ENCODE measurements at regions not wholly inside any gene's neighbourhood (a gene's known extent, or its start where the extent isn't known, plus 50 kb on each side); places are given as distances from the start of the nearest gene placed in this dataset.

DNA sequence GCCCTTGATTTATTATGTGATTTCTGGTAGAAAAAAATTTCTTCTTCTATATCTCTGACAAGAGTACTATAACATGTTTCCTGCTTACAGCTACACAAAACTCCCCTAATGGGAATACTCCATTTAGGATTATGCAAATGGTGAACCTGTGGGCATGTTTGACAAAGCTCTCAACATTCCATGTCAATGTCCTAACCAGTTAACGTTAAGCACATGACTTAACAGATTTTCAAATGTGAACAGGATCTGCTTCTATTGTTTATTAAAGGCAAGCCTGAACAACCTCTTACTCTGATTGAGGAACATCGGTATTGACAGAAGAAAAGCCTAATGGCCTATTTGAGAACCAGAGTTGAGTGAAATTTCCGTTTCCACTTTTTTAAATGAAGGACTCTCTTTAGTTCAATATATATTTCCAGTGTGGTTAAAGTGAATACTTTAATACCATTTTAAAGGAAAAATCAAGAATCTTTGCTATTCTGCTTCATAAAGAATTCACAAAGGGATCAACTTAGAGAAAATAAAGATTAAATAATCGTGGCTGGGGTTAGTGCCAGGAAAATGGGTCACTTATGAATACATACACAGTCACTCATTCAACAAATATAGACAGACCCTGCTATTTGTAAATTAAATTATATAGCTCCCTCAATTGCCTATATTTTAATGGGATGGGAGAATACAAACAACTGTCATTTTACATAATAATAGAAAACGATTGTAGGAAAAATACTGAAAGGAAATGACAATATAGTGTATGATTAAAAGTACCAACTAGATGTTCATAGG lies 300.3 kb upstream of the CBLB start:
- in situ Hi-C loops (cut with MboI; ENCODE audit: low sequenced_read_pairs) = no loop called here

GRCh38 chr3:106170636-106171035 lies 301.8 kb upstream of the CBLB start:
- in situ Hi-C loops (cut with MboI; ENCODE audit: low sequenced_read_pairs) = no loop called here

GRCh38 chr3:106172101-106172500 lies 303.3 kb upstream of the CBLB start:
- in situ Hi-C loops (cut with MboI; ENCODE audit: low sequenced_read_pairs) = no loop called here

DNA sequence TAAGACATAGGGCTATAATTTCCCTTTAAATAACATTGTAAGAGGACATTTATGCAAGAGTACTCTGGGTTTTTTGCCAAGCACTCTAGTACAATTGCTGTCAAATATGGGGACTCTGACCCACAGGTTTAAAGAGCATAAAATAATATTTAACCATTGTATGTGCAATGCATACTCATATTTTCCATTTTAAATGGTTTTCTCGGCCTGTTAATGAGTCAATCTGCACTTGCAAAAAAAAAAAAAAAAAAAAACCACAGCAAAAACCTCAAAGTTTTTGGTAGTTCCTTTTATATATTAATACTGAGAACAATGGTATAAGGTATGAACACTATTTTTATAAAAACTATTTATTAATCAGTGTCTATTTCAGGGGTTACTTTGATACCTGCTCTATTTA lies 304.0 kb upstream of the CBLB start:
- in situ Hi-C loops (cut with MboI; ENCODE audit: low sequenced_read_pairs) = no loop called here

DNA sequence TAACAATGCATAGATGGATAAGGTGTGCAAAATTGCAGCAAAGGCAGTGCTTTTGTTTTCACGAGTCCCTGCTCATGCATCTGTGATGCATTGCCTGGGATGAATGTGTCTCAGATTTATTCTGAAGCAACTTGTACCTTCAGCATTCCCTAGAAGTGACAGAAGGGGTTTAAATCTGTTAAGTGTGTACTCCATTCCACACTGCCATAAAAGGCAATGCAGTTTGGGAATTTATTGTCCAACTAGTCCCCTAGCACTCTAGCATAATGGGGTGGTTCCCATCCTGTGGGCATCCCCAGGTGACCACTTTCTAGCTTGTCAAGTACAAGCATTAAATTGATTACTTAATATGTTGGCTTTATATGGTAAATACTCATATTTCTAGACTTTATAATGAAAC lies 306.5 kb upstream of the CBLB start:
- in situ Hi-C loops (cut with MboI; ENCODE audit: low sequenced_read_pairs) = no loop called here

DNA sequence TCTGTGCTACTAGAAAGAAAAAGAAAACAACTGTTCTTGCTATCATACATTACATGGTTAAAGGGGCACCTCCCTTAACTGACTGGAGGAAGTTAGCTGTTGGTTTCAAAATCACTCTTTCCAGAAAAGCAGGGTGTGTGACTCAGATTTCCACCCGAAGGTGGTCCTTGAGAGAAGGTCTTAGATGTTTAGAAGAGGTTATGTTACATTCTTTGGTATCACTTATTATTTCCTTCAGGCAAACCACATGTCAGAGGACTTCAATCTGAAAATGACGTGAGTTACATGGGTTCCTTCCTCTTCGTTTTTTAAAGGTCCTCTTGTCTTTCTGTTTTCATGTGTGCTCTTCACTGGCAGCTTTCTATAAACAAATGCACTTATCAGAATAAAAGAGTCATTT lies 307.9 kb upstream of the CBLB start:
- in situ Hi-C loops (cut with MboI; ENCODE audit: low sequenced_read_pairs) = no loop called here

DNA sequence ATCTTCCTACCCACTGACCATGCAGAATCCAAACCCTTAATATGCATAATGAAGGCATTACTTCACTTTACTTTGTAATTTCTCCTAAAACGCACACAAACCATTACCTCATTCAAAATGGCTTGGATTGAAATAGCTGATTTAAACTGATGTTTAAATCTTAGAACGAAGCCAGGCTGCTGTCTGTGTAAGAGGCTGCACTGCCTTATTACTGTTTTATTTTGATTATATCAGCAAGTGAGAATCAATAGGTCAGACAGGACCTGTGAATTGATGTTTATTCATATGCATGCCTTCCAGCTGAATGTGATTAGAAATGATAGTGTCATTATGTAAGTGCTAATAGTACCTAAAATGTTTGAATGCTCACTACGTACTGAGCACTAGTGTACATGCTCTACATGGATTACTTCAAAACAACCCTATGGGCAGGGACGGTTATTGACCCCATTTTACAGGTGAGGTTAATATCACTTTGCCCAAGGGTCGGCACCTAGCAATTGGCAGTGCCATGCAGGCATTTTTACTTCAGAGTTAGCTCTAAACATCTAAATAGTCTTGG lies 314.2 kb upstream of the CBLB start:
- in situ Hi-C loops (cut with MboI; ENCODE audit: low sequenced_read_pairs) = no loop called here

GRCh38 chr3:106183762-106184391 lies 315.1 kb upstream of the CBLB start:
- in situ Hi-C loops (cut with MboI; ENCODE audit: low sequenced_read_pairs) = no loop called here

GRCh38 chr3:106184540-106185457 lies 316.0 kb upstream of the CBLB start:
- in situ Hi-C loops (cut with MboI; ENCODE audit: low sequenced_read_pairs) = no loop called here

- in situ Hi-C loops (cut with MboI; ENCODE audit: low sequenced_read_pairs) = no loop called here
These were observed 317.1 kb upstream of the CBLB start for GRCh38 chr3:106185949-106186348.

DNA sequence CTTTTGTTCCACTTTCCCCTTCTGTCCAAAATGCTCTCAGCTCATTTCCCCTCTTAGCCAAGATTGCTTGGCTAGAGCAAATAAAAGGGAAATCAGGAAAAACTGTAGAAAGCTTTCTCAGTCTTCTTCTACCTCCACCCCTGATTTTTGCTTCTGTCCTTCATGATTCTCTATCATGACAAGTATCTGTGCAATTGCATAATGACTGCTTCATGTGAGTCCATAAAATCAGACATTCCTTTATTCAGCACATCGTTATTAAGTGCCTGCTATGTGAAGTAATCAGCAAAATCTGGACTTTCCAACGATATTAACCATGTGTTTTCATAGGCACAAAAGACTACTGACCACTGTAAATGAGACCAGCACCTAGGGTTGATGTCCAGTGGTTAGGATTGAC lies 321.5 kb upstream of the CBLB start:
- in situ Hi-C loops (cut with MboI; ENCODE audit: low sequenced_read_pairs) = no loop called here

DNA sequence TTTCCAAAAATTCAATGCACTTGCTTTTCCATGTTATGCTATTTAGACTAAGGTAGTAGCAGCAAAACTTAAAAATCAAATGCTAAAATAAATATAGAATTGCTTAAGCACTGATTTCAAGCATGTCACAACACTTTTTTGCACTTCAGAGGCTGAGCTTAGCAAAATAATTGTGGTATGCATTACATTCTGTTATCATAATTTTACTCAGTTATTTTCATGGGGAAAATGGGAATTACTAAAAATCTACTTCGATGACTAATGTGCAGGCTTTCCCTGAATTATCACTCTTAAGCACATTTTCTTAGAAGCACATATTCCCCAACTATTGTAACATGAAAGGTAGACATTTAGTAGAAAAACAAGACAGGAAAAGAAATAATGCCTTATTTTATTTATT lies 322.4 kb upstream of the CBLB start:
- in situ Hi-C loops (cut with MboI; ENCODE audit: low sequenced_read_pairs) = no loop called here

GRCh38 chr3:106191913-106192312 lies 323.1 kb upstream of the CBLB start:
- in situ Hi-C loops (cut with MboI; ENCODE audit: low sequenced_read_pairs) = no loop called here

DNA sequence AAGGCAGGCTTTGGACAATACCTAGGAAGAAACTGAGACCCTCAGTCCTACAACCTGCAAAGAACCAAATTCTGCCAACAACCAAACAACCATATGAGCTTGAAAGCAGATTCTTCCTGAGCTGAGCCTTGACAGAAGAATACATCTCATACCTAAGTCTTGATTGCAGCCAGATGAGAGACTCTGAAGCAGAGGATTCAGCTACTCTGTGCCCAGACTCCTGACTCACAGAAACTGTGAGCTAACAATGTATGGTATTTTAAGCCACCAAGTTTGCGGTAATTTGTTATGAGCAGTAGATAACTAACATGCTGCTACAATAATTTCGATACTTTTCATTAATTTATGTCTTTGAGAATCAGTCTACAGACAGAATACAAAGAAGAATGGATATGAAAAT lies 325.1 kb upstream of the CBLB start:
- in situ Hi-C loops (cut with MboI; ENCODE audit: low sequenced_read_pairs) = no loop called here

DNA sequence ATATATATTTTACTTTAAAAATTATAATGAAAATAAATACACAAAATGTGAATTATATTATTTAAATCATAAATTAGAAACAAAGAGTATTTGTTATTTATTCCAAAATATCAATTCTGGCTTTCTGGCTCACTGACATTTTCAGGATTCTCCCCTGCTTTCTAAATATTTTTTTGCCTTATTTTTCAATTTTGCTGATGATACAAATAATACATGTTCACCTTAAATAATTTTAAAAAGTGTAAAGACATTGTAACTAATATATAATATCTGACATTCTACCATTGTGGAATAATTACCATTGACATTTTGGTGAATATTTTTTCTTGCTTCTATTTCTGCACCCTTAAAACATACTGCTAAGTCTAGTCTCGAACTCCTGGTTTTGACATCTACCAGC lies 325.9 kb upstream of the CBLB start:
- in situ Hi-C loops (cut with MboI; ENCODE audit: low sequenced_read_pairs) = no loop called here

- in situ Hi-C loops (cut with MboI; ENCODE audit: low sequenced_read_pairs) = no loop called here
These were observed 328.9 kb upstream of the CBLB start for GRCh38 chr3:106197532-106198194.

- in situ Hi-C loops (cut with MboI; ENCODE audit: low sequenced_read_pairs) = no loop called here
These were observed 335.5 kb upstream of the CBLB start for GRCh38 chr3:106204160-106204868.

DNA sequence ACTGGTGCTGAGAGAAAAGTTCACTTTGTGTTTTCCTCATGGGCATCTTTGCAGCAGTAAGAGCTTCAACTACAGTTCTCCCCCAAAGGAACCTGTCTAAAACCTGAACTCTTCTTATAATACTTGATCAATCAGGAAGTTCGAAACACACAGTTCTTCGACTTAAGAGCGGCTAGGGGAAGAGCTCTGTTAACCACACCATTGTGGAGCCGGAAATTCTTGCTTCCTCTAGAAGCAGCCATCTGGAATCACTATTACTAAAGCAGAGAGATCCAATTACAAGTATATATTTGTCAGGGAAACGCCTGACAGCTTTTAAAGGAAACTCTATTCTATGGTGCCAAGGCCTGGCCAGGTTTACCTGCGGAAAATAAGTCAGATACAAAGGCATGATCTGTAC lies 337.3 kb upstream of the CBLB start:
- in situ Hi-C loops (cut with MboI; ENCODE audit: low sequenced_read_pairs) = no loop called here

DNA sequence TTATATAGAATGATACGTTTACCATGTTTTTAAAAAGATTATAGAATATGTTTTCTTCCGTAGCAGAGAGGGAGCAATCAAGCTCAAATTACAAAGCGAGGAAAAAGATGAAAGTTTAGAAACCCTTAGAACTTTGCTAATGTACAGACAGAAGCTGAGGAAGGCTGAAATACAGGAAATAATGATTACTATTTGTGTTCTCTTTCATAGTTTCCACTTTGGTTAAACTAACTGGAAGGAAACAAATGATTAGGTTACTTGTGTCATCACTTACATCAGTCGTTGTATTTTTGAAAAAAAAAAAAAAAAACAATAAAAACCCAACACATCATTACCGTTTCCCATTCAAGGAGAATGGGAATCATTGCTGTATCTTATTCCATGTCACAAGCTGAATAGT lies 337.8 kb upstream of the CBLB start:
- in situ Hi-C loops (cut with MboI; ENCODE audit: low sequenced_read_pairs) = no loop called here

GRCh38 chr3:106208251-106208650 lies 339.4 kb upstream of the CBLB start:
- in situ Hi-C loops (cut with MboI; ENCODE audit: low sequenced_read_pairs) = no loop called here

All from HL-60/S4 (cell line).